Activated naive CD8-positive, alpha-beta T cell treated with anti-CD3 and anti-CD28 coated beads for 36 hours (primary cell): ENCODE measurements at regions not wholly inside any gene's neighbourhood (a gene's known extent, or its start where the extent isn't known, plus 50 kb on each side); places are given as distances from the start of the nearest gene placed in this dataset.
"Not testable (repeated sequence)": the region's sequence is repeated elsewhere in the genome, so short reads cannot be mapped to it uniquely, and the experiment has no call there.

ENCODE experiments used
- DNase-seq: peaks from one replicate; pipeline ENCODE4 v3.0.0; 2021
- H3K27ac Mint-ChIP-seq: one replicate; pipeline ENCODE4 v1.8.0; 2022; ENCODE audit warnings: mild to moderate bottlenecking, moderate library complexity, mixed read lengths
- H3K27me3 Mint-ChIP-seq: one replicate; pipeline ENCODE4 v1.8.0; 2022; ENCODE audit warnings: mild to moderate bottlenecking, mixed read lengths
- H3K36me3 Mint-ChIP-seq: one replicate; pipeline ENCODE4 v1.8.0; 2021; ENCODE audit warnings: mild to moderate bottlenecking, mixed read lengths
- H3K4me1 Mint-ChIP-seq: one replicate; pipeline ENCODE4 v1.8.0; 2021; ENCODE audit warnings: mixed read lengths
- H3K4me3 Mint-ChIP-seq: one replicate; pipeline ENCODE4 v1.8.0; 2022; ENCODE audit warnings: mild to moderate bottlenecking, moderate library complexity, mixed read lengths
- H3K9me3 Mint-ChIP-seq: one replicate; pipeline ENCODE4 v1.8.0; 2022; ENCODE audit warnings: mixed read lengths

- not testable (repeated sequence) for DNase-seq, H3K4me1 Mint-ChIP-seq, H3K4me3 Mint-ChIP-seq, H3K27ac Mint-ChIP-seq, H3K36me3 Mint-ChIP-seq, H3K27me3 Mint-ChIP-seq, H3K9me3 Mint-ChIP-seq
Observed at GRCh38 chr5:60041996-60042664, 148.6 kb upstream of the PDE4D start.

GRCh38 chr5:60041508-60041907 is 148.0 kb upstream of the PDE4D start:
- DNase-seq, H3K27ac Mint-ChIP-seq, H3K9me3 Mint-ChIP-seq, H3K36me3 Mint-ChIP-seq, H3K27me3 Mint-ChIP-seq, H3K4me1 Mint-ChIP-seq, H3K4me3 Mint-ChIP-seq: not testable (repeated sequence)

- Mint-ChIP-seq H3K4me3 (no peak overlapping the region), H3K4me1 (no peaks in the 10 kb centered on the region), H3K27me3 (no peaks in the 10 kb centered on the region), H3K36me3 (no peaks in the 10 kb centered on the region), H3K27ac (no peak overlapping the region), H3K9me3 (peaks cover 1% of the 10 kb centered on the region)
- DNase-seq: no peak
Observed at GRCh38 chr5:60036192-60036938, 142.8 kb upstream of the PDE4D start.

- no peaks in the 10 kb centered on the region for H3K27me3 Mint-ChIP-seq
- no peaks in the 10 kb centered on the region for H3K9me3 Mint-ChIP-seq
Observed at GRCh38 chr5:60026161-60026560, 132.6 kb upstream of the PDE4D start.

GRCh38 chr5:60024104-60024503 is 130.6 kb upstream of the PDE4D start:
- DNase-seq: no peak
- Mint-ChIP-seq H3K27ac (no peak overlapping the region), H3K36me3 (no peaks in the 10 kb centered on the region), H3K9me3 (no peaks in the 10 kb centered on the region), H3K27me3 (no peaks in the 10 kb centered on the region), H3K4me3 (no peak overlapping the region), H3K4me1 (no peaks in the 10 kb centered on the region)

More at GRCh38 chr5:60026161-60026560, 132.6 kb upstream of the PDE4D start:
- H3K27ac Mint-ChIP-seq: no peak overlapping the region
- no peak overlapping the region for H3K4me3 Mint-ChIP-seq
- H3K4me1 Mint-ChIP-seq: no peaks in the 10 kb centered on the region
- no peaks in the 10 kb centered on the region for H3K36me3 Mint-ChIP-seq
- no peak for DNase-seq

GRCh38 chr5:60023255-60023654 is 129.7 kb upstream of the PDE4D start:
- Mint-ChIP-seq H3K27me3 (no peaks in the 10 kb centered on the region), H3K4me1 (no peaks in the 10 kb centered on the region), H3K4me3 (no peak overlapping the region), H3K9me3 (peaks cover 2% of the 10 kb centered on the region), H3K27ac (no peak overlapping the region), H3K36me3 (no peaks in the 10 kb centered on the region)
- DNase-seq: no peak

- Mint-ChIP-seq H3K4me3 (no peak overlapping the region), H3K36me3 (no peaks in the 10 kb centered on the region), H3K4me1 (no peaks in the 10 kb centered on the region), H3K27ac (no peak overlapping the region), H3K9me3 (peaks cover 2% of the 10 kb centered on the region), H3K27me3 (no peaks in the 10 kb centered on the region)
- DNase-seq: no peak
Observed at GRCh38 chr5:60020457-60020856, 126.9 kb upstream of the PDE4D start.

- DNase-seq, H3K27ac Mint-ChIP-seq, H3K36me3 Mint-ChIP-seq: not testable (repeated sequence)
Observed at GRCh38 chr5:60018960-60019359, 125.4 kb upstream of the PDE4D start.

GRCh38 chr5:60018091-60018490 is 124.6 kb upstream of the PDE4D start:
- Mint-ChIP-seq H3K4me1 (no peaks in the 10 kb centered on the region), H3K9me3 (peaks cover 2% of the 10 kb centered on the region), H3K4me3 (no peak overlapping the region), H3K36me3 (no peaks in the 10 kb centered on the region), H3K27ac (no peak overlapping the region), H3K27me3 (no peaks in the 10 kb centered on the region)
- DNase-seq: no peak

More at GRCh38 chr5:60018960-60019359, 125.4 kb upstream of the PDE4D start:
- not testable (repeated sequence) for H3K4me3 Mint-ChIP-seq, H3K4me1 Mint-ChIP-seq, H3K27me3 Mint-ChIP-seq, H3K9me3 Mint-ChIP-seq

GRCh38 chr5:60014331-60014730 is 120.8 kb upstream of the PDE4D start:
- Mint-ChIP-seq H3K4me3 (no peak overlapping the region), H3K9me3 (peaks cover 2% of the 10 kb centered on the region), H3K36me3 (no peaks in the 10 kb centered on the region), H3K27me3 (no peaks in the 10 kb centered on the region), H3K27ac (no peak overlapping the region), H3K4me1 (no peaks in the 10 kb centered on the region)
- no peak for DNase-seq

GRCh38 chr5:60010853-60011252 is 117.3 kb upstream of the PDE4D start:
- no peaks in the 10 kb centered on the region for H3K9me3 Mint-ChIP-seq
- no peak overlapping the region for H3K4me3 Mint-ChIP-seq
- H3K27me3 Mint-ChIP-seq: no peaks in the 10 kb centered on the region
- H3K4me1 Mint-ChIP-seq: no peaks in the 10 kb centered on the region
- no peaks in the 10 kb centered on the region for H3K36me3 Mint-ChIP-seq
- no peak overlapping the region for H3K27ac Mint-ChIP-seq
- DNase-seq: no peak

- Mint-ChIP-seq H3K4me3 (no peak overlapping the region), H3K4me1 (no peaks in the 10 kb centered on the region), H3K9me3 (no peaks in the 10 kb centered on the region), H3K27me3 (no peaks in the 10 kb centered on the region), H3K36me3 (no peaks in the 10 kb centered on the region), H3K27ac (no peak overlapping the region)
- no peak for DNase-seq
Observed at GRCh38 chr5:60010328-60010727, 116.8 kb upstream of the PDE4D start.

GRCh38 chr5:60007729-60008128 is 114.2 kb upstream of the PDE4D start:
- H3K27ac Mint-ChIP-seq: no peak overlapping the region
- no peak overlapping the region for H3K4me3 Mint-ChIP-seq
- DNase-seq: no peak
- H3K4me1 Mint-ChIP-seq: no peaks in the 10 kb centered on the region
- no peaks in the 10 kb centered on the region for H3K36me3 Mint-ChIP-seq
- H3K9me3 Mint-ChIP-seq: no peaks in the 10 kb centered on the region
- no peaks in the 10 kb centered on the region for H3K27me3 Mint-ChIP-seq

- Mint-ChIP-seq H3K4me1 (no peaks in the 10 kb centered on the region), H3K36me3 (no peaks in the 10 kb centered on the region), H3K27me3 (no peaks in the 10 kb centered on the region), H3K4me3 (no peak overlapping the region), H3K9me3 (peaks cover 7% of the 10 kb centered on the region), H3K27ac (no peak overlapping the region)
- no peak for DNase-seq
Observed at GRCh38 chr5:59999056-59999455, 105.5 kb upstream of the PDE4D start.

GRCh38 chr5:59992206-59992605 is 98.7 kb upstream of the PDE4D start:
- no peaks in the 10 kb centered on the region for H3K4me1 Mint-ChIP-seq

GRCh38 chr5:59988396-59988795 is 94.9 kb upstream of the PDE4D start:
- Mint-ChIP-seq H3K9me3 (peaks cover under 1% of the 10 kb centered on the region), H3K4me1 (no peaks in the 10 kb centered on the region), H3K36me3 (no peaks in the 10 kb centered on the region), H3K27me3 (no peaks in the 10 kb centered on the region), H3K4me3 (no peak overlapping the region), H3K27ac (no peak overlapping the region)
- no peak for DNase-seq

More at GRCh38 chr5:59992206-59992605, 98.7 kb upstream of the PDE4D start:
- Mint-ChIP-seq H3K36me3 (no peaks in the 10 kb centered on the region), H3K27ac (no peak overlapping the region), H3K27me3 (no peaks in the 10 kb centered on the region), H3K9me3 (no peaks in the 10 kb centered on the region), H3K4me3 (no peak overlapping the region)
- DNase-seq: no peak
